HUES6 (cell line): ENCODE measurements at regions not wholly inside any gene's neighbourhood (a gene's known extent, or its start where the extent isn't known, plus 50 kb on each side); places are given as distances from the start of the nearest gene placed in this dataset.

ENCODE experiments used
- H3K27ac ChIP-seq: 2 replicates; pipeline ENCODE4 v1.7.0; 2013; ENCODE audit warnings: low read depth, mild to moderate bottlenecking, low read length, inconsistent platforms
- H3K27me3 ChIP-seq: 2 replicates; pipeline ENCODE4 v1.6.1; 2013; ENCODE audit warnings: low read length; ENCODE audit not compliant: control insufficient read depth, insufficient read depth
- H3K36me3 ChIP-seq: 2 replicates; pipeline ENCODE4 v1.6.1; 2013; ENCODE audit warnings: low read length; ENCODE audit not compliant: control insufficient read depth, insufficient read depth
- H3K4me1 ChIP-seq: 2 replicates; pipeline ENCODE4 v1.6.1; 2013; ENCODE audit warnings: low read length; ENCODE audit not compliant: control insufficient read depth, insufficient read depth
- H3K4me3 ChIP-seq: 2 replicates; pipeline ENCODE4 v1.5.1; 2013; ENCODE audit warnings: low read depth, low read length
- H3K9ac ChIP-seq: one replicate; pipeline ENCODE4 v1.6.1; 2013; ENCODE audit warnings: mild to moderate bottlenecking, low read length
- H3K9me3 ChIP-seq: 2 replicates; pipeline ENCODE4 v1.6.1; 2013; ENCODE audit warnings: low read depth, low read length; ENCODE audit not compliant: control insufficient read depth, insufficient read depth

DNA sequence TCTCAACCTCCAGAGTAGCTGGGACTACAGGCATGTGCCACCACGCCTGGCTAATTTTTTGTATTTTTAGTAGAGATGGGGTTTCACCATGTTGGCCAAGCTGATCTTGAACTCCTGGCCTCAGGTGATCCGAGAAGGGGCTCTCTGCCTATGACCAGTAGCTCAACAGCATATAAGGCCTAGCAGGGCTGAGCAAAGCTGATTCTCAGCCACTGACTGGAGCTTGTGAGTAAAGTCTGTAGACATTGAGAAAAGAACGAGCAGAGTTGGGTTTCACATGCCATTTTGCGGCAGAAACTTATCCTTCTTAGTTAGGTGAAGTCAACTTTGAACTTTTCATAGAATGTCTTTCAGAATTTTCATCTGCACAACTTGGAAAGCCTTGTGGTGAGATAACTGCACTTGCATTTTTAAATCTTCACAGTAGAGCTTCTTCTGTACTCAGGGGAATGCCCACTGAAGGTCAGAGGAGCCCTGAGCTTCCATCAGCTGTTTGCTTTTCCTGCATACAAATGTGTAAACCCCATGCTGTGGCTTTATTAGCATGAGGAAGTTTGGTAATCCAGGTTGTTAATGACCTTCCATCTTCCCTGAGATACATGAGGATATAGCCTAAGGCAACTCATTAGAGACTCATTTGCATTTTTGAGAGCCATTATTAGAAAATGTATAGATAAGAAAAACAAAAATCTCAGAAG, 602.4 kb downstream of the METTL4 start:
- no peaks in the 10 kb centered on the region for H3K9me3 ChIP-seq
- no peaks in the 10 kb centered on the region for H3K36me3 ChIP-seq
- no peak overlapping the region; the same call in 1 of the 2 replicates for H3K27ac ChIP-seq
- H3K4me1 ChIP-seq, result peaks cover 15% of the 10 kb centered on the region
- H3K27me3 ChIP-seq, result no peaks in the 10 kb centered on the region
- no peak overlapping the region for H3K4me3 ChIP-seq
- no peak overlapping the region for H3K9ac ChIP-seq

DNA sequence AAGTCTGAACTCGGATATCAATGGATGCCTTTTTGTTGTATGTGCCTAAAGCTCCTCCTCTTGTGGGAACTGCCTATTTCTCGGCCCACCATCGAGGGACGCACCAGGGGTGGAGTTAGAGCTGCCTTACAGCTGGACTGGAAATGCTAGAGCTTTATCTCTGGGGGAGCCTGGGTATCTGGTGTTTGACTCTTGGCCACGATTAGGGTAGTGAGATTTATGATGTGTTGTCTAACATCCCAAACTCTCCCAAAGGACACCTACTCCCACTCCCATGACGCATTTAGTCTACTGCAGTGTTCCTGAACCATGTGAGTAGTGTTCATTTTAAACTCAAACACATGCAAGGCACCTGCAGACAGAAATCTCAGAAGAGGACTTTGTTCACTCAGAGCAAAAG, 594.8 kb downstream of the METTL4 start:
- Histone ChIP-seq H3K36me3 (no peaks in the 10 kb centered on the region), H3K4me1 (peaks cover 7% of the 10 kb centered on the region; the same call in 1 of the 2 replicates), H3K9me3 (peaks cover 9% of the 10 kb centered on the region; the same call in 1 of the 2 replicates), H3K9ac (no peak overlapping the region), H3K27ac (no peak overlapping the region), H3K27me3 (no peaks in the 10 kb centered on the region), H3K4me3 (no peak overlapping the region)

GRCh38 chr18:1982056-1982455, 589.2 kb downstream of the METTL4 start:
- Histone ChIP-seq H3K27me3 (no peaks in the 10 kb centered on the region), H3K27ac (no peak overlapping the region)

DNA sequence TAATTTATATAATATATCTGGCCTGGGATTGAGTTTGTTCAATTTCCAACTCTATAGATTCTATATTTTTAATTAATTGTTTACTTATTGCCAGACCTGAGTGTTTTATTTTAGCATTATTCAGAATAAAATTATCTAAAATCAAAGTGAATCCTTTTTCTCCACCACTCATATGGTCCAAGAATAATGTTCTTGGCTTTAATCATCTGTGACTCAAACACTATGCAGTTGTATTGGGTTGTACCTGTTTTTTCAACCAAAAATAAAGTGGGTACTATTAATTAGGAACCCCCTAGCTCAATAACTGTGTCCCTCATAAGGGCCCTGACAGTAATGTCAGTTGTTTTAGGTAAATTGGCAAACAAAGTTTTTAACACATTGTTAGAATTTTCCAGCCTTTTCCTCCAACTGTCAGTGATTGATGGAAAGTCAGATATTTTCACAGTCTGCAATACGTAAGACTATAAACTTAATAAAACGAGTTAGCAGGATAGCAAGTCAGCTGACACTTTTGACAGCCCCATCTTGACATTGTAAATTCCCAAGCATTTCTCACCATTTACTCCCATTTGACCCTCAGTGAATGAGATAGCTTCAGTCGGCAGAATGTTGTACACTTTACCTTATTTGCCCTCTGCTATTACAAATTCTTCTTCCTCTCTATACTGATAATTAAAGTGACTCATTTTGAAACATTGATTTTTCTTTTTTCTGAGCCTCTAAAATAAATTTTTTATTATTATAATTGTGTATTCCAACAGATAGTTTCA, 587.4 kb downstream of the METTL4 start:
- no peak overlapping the region for H3K4me3 ChIP-seq
- H3K4me1 ChIP-seq, result no peaks in the 10 kb centered on the region
- no peaks in the 10 kb centered on the region for H3K36me3 ChIP-seq
- H3K27me3 ChIP-seq, result no peaks in the 10 kb centered on the region
- H3K27ac ChIP-seq, result no peak overlapping the region
- H3K9ac ChIP-seq, result no peak overlapping the region
- H3K9me3 ChIP-seq, result peaks cover 9% of the 10 kb centered on the region; the same call in 1 of the 2 replicates

More at GRCh38 chr18:1982056-1982455, 589.2 kb downstream of the METTL4 start:
- Histone ChIP-seq H3K9me3 (peaks cover 9% of the 10 kb centered on the region; the same call in 1 of the 2 replicates), H3K9ac (no peak overlapping the region), H3K36me3 (no peaks in the 10 kb centered on the region), H3K4me3 (no peak overlapping the region), H3K4me1 (no peaks in the 10 kb centered on the region)

DNA sequence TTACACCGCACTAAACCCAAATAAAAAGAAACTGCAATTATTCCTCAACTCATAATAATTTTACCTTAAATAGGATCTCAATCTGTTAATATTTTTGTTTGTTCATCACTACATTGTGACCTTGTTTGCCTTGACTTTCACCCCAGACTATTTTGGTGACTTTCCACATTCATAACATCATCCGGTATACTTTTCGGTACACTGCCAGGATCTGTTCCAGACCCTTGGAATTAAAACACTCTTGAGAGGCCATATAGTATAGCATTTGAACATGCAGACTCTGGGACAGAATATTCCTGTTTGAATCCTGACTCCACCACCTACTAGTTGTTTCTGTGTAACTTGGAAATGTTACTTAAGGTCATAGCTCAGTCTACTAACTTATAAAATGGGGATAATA, 577.4 kb downstream of the METTL4 start:
- H3K4me1 ChIP-seq, result peaks cover 4% of the 10 kb centered on the region; the same call in 1 of the 2 replicates
- H3K27me3 ChIP-seq, result no peaks in the 10 kb centered on the region
- no peak overlapping the region for H3K4me3 ChIP-seq
- H3K27ac ChIP-seq, result no peak overlapping the region
- no peaks in the 10 kb centered on the region for H3K36me3 ChIP-seq
- no peaks in the 10 kb centered on the region for H3K9me3 ChIP-seq
- no peak overlapping the region for H3K9ac ChIP-seq

- no peak overlapping the region for H3K9ac ChIP-seq
- H3K4me1 ChIP-seq, result peaks cover 5% of the 10 kb centered on the region; the same call in 1 of the 2 replicates
- no peak overlapping the region for H3K4me3 ChIP-seq
- H3K9me3 ChIP-seq, result no peaks in the 10 kb centered on the region
- no peaks in the 10 kb centered on the region for H3K36me3 ChIP-seq
- H3K27ac ChIP-seq, result no peak overlapping the region
- no peaks in the 10 kb centered on the region for H3K27me3 ChIP-seq
Observed at GRCh38 chr18:1994471-1994870, 576.8 kb downstream of the METTL4 start.

DNA sequence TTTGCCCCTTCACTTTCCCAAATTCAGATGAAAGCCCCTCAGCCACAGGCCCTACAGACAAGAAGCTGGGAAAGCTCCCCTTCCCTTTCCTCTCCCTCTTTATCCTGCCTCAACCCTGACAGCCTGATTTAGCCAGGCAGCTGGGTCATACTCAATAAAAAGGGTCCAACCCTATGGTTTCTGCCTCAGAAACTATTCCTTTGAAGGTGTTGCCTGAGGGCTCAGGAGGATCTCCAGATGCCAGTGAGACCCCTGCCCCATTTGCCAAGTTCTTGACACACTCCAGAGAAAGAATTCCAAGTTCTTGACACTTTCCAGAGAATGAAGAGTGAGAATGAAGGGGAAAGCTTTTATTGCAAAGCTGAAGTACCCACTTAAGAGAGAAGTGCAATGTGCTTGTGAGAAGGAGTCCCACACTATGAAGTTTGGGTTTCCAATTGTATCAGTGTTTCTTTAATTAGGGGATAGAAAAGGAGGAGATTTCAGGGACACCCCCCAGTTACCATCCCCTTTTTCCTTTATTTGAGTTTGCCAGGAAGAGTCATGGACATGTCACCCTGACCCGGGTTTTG, 576.2 kb downstream of the METTL4 start:
- Histone ChIP-seq H3K9me3 (no peaks in the 10 kb centered on the region), H3K27me3 (no peaks in the 10 kb centered on the region), H3K9ac (no peak overlapping the region), H3K27ac (no peak overlapping the region), H3K4me1 (peaks cover 12% of the 10 kb centered on the region), H3K4me3 (no peak overlapping the region), H3K36me3 (no peaks in the 10 kb centered on the region)

DNA sequence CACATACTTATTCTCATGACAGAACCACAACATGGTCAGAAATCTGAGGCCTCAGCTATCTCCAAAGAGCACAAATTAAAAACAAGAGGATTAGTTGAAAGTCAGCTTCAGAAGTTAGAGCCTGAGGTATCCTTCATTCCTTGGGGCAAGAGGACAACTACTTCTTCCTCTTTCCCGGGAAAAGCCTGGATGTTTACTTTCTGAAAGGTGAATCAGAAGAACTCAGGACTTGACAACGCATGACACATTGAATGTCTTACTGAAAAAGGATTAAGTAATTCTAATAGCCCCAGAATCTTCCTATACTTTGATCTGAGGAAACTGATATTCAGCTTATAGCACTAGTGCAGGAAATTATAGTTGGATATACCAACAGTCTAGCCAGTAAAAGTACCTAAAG, 573.2 kb downstream of the METTL4 start:
- peaks cover 32% of the 10 kb centered on the region for H3K4me1 ChIP-seq
- no peak overlapping the region for H3K4me3 ChIP-seq
- H3K9ac ChIP-seq, result no peak overlapping the region
- no peaks in the 10 kb centered on the region for H3K27me3 ChIP-seq
- no peak overlapping the region for H3K27ac ChIP-seq
- H3K9me3 ChIP-seq, result no peaks in the 10 kb centered on the region
- H3K36me3 ChIP-seq, result no peaks in the 10 kb centered on the region

DNA sequence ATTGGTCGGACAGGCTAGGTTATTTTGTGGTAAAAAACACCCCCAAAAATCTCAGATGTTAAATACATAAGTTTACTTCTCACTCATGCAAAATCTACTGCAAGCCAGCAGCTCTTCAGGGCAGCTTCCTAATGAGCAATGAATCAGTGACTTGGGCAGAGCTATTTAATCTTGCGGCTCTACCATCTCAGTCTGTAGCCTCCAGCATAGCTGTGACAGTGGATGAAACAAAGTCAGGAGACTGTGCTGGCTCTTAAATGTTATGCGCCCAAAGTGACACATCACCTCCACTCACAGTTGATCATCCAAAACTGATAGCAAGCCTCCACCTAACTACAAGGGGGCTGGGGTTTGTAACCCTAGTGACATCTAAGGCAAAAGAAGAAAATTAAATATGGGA, 571.9 kb downstream of the METTL4 start:
- H3K4me3 ChIP-seq, result no peak overlapping the region
- peak overlapping the region; percentile 55; the same call in 1 of the 2 replicates for H3K27ac ChIP-seq
- no peaks in the 10 kb centered on the region for H3K27me3 ChIP-seq
- no peak overlapping the region for H3K9ac ChIP-seq
- H3K36me3 ChIP-seq, result no peaks in the 10 kb centered on the region
- H3K4me1 ChIP-seq, result peaks cover 36% of the 10 kb centered on the region
- no peaks in the 10 kb centered on the region for H3K9me3 ChIP-seq

DNA sequence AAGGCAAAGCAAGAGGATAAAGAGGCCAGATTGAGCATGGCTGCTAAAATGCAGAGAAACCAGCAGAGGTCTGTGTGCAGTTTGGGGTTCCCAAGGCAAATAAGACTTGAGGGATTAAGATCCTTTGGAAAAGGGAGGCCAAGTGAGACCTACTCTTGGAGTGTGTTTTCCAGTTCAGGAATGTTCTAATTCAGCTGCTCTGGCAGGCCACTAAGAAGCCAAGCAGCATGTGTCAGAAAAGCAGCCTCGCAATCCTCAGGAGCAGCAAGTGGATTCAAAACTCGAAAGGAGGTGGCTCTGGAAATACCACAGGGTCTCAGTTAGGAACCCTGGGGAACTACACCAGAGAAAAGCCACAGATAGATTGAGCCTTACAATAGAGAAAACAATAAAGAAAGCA, 569.2 kb downstream of the METTL4 start:
- peak overlapping the region; percentile 75 for H3K27ac ChIP-seq
- no peaks in the 10 kb centered on the region for H3K27me3 ChIP-seq
- H3K9ac ChIP-seq, result peak overlapping the region; percentile 72
- peaks cover 32% of the 10 kb centered on the region for H3K4me1 ChIP-seq
- H3K9me3 ChIP-seq, result no peaks in the 10 kb centered on the region
- no peak overlapping the region for H3K4me3 ChIP-seq
- H3K36me3 ChIP-seq, result no peaks in the 10 kb centered on the region

DNA sequence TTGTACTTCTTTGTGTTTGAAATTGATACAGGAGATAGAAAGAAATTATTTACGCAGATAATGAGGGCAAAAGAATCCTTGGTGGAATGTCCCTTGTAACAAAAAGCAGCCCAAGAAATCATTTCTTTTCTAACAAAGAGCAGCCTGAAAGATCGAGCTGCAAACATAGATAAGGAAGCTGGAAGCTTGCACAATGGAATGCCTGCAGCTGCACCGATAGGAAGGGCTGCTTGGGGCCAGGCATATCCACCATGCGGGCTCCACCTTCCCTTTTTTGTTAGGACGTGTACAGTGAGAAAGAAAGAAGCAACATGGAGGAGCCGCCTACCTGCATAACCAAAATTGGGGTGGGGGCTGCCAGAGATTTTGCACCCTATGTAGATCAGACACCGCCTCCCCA, 568.7 kb downstream of the METTL4 start:
- Histone ChIP-seq H3K27ac (peak overlapping the region; percentile 75; the same call in 1 of the 2 replicates), H3K4me1 (peaks cover 32% of the 10 kb centered on the region), H3K9me3 (no peaks in the 10 kb centered on the region), H3K4me3 (no peak overlapping the region), H3K36me3 (no peaks in the 10 kb centered on the region), H3K9ac (peak overlapping the region; percentile 72), H3K27me3 (no peaks in the 10 kb centered on the region)
